GM10266 (cell line): ENCODE measurements at regions not wholly inside any gene's neighbourhood (a gene's known extent, or its start where the extent isn't known, plus 50 kb on each side); places are given as distances from the start of the nearest gene placed in this dataset.

Experiments used
- DNase-seq: peaks from one replicate; pipeline ENCODE4 v3.0.0; 2012; ENCODE audit errors: extremely low spot score
- TF ChIP-seq, protein P1 (sequence below): IDR thresholded peaks from 2 replicates; pipeline ENCODE4 v1.5.1; 2012; ENCODE audit warnings: mild to moderate bottlenecking, low read depth; ENCODE audit not compliant: control insufficient read depth, insufficient read depth; ENCODE audit errors: missing control alignments

DNA sequence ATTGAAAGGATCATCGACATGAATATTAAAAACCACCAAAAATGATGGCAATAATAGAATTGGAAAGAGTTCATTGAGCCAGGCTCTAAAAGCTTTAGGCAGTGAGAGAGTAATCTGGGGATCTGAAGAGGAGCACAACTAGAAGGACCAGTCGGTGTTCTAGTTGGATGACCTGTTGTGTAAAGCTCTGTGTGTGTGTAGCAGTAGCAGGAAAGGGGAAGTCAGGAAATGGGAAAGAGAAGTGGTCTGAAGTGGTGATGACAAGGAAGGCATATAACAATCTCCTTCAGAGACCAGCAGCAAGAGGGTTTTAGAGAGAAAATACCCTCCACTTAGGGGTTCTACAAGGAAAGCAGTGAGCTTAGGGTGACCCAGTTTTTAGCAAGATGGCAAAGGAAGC, 539.2 kb downstream of the HTR7 start:
- TF ChIP-seq, protein P1, sequence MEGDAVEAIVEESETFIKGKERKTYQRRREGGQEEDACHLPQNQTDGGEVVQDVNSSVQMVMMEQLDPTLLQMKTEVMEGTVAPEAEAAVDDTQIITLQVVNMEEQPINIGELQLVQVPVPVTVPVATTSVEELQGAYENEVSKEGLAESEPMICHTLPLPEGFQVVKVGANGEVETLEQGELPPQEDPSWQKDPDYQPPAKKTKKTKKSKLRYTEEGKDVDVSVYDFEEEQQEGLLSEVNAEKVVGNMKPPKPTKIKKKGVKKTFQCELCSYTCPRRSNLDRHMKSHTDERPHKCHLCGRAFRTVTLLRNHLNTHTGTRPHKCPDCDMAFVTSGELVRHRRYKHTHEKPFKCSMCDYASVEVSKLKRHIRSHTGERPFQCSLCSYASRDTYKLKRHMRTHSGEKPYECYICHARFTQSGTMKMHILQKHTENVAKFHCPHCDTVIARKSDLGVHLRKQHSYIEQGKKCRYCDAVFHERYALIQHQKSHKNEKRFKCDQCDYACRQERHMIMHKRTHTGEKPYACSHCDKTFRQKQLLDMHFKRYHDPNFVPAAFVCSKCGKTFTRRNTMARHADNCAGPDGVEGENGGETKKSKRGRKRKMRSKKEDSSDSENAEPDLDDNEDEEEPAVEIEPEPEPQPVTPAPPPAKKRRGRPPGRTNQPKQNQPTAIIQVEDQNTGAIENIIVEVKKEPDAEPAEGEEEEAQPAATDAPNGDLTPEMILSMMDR: no peak
- no peak for DNase-seq

- peak; percentile 16 for DNase-seq
- TF ChIP-seq, protein P1: no peak
These were observed 538.5 kb downstream of the HTR7 start for GRCh38 chr10:90319188-90319914.

GRCh38 chr10:90321132-90321816, 536.6 kb downstream of the HTR7 start:
- DNase-seq: no peak
- TF ChIP-seq, protein P1: no peak

DNA sequence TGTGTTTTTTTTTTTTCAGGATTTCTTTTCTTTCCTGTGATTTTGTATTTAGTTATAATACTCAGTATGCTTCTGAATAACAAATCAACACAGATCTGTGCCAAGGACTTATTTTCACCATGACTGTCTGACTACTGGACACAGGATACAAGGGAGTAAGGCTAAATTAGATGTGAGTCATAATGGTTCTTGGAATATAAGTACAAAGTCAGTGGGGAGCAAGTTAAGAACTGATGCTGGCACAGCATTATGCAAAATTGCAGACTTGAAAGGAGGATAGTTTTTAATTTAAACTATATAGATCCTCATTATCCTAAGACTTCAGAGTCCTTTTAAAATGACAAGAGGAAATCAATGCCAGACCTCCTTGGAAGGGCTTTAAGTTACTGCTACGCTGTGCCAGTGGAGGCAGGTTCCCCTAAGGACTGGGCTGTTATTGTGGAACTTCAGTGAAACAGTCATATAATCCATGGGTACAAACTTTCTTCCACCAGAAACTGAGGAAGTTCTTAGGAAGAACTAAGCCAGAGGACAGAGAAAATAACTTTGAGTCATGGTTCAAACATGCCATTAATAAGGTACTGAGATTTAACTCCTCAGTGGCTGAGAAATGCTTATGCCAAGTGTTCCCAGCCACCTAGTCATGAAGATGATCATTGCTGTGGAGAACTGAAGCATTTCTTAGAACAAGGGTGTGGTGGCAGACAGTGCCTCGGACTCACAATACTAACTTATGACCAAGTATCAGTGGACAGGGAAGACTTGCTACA, 531.2 kb downstream of the HTR7 start:
- TF ChIP-seq, protein P1: no peak
- DNase-seq: no peak

DNA sequence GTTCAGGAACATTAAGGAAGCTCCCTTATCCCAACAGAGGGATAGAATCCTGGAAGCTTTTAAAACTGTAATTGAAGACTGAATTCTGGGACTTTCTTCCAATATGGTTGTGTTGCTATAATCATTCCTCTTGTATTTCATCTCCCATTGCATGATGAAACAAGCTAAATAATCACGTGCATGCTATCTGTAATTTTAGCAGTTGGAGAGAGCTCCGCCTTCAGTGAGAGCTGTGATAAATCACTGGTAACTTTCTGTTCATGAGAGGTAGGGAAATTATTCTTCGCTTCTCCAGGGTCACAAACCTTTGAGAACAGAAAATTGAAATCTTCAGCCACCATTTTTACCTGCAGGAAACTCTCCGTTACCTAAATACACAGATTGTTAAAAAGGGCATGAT, 530.2 kb downstream of the HTR7 start:
- TF ChIP-seq, protein P1: no peak
- DNase-seq: no peak

- DNase-seq: no peak
- TF ChIP-seq, protein P1: no peak
These were observed 529.4 kb downstream of the HTR7 start for GRCh38 chr10:90328459-90328858.

DNA sequence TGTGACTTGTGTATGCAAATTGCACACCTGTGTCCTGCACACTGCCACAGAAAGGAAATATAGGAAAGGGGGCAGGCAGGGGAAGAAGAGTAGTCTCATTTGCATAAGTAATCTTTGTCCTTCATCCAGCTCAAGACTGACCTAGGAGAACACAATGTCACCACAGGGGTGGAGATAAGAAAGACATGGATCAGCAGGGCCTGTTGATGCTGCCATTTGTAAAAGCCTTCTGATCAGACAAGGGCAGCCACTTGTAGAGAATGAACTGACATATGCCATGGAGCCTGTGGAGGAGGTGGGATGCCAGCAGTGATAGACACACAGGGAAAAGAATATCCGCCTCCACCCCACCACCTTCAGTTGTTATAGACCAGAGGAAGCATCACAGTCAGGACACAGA, 528.9 kb downstream of the HTR7 start:
- DNase-seq: no peak
- TF ChIP-seq, protein P1: no peak
